GM21360 (cell line): ENCODE measurements at regions not wholly inside any gene's neighbourhood (a gene's known extent, or its start where the extent isn't known, plus 50 kb on each side); places are given as distances from the start of the nearest gene placed in this dataset.
"Not testable (repeated sequence)": the region's sequence is repeated elsewhere in the genome, so short reads cannot be mapped to it uniquely, and the experiment has no call there.

Experiments used
- ATAC-seq: cut with Tn5 transposase; IDR thresholded peaks from one replicate; pipeline ENCODE4 v1.9.1; 2021; ENCODE audit warnings: mild to moderate bottlenecking, moderate library complexity; ENCODE audit not compliant: unreplicated experiment

GRCh38 chr2:33958591-33958990 lies 359.5 kb upstream of the FAM98A start:
- no peak for ATAC-seq

DNA sequence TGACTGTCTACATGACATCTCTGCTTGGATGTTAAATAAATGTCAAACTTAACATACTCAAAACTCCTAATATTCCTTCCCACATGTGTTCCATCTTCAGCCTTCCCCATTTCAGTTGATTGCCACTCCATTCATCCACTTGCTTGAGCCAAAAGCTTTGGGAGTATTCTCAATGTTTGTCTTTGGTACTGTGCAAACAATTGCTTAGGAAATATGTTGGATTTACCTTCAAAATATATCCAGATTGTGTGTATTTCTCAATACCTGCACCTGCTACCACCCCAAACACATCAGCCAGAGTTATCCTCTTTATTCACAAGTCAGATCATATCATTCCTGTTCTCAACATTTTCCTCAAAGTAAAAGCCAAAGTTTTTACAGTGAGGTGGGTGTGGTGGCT lies 350.3 kb upstream of the FAM98A start:
- no peak for ATAC-seq

DNA sequence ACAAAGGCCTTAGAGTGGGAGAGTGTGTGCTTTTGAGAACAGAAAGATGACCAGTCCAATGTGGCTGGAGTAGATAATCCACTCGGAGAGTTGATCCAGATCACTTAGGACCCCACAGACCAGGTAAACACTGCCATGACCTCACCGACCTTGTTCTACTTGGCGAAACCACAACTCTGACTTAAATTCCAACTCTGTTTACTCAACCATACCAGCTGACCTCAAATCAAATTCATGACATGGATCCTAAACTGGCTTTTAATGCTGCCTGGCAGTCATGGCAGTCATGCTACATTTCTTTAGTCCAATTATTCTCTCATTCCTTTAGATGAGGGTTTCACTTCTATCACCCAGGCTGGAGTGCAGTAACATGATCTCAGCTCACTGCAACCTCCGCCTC lies 347.1 kb upstream of the FAM98A start:
- ATAC-seq = no peak

GRCh38 chr2:33933203-33933602 lies 334.1 kb upstream of the FAM98A start:
- ATAC-seq = no peak

DNA sequence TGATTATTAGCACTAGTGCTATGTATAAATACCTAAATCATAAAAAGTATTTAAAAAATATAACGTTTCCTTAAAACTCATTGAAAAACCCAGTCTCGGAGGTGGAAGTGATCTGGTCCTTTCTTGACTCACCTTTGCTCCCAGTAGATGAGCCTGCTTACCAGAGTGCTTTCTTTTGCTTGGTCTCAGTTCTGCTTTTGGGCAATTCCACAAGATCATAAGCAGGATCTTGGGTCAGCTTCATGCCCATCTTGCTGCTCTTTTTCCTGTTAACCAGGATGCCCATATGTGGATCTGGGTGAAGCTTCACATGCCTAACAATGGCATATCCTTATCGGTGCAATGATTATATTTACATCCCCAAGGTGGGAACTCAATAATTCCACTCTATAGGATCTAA lies 332.1 kb upstream of the FAM98A start:
- ATAC-seq = no peak

DNA sequence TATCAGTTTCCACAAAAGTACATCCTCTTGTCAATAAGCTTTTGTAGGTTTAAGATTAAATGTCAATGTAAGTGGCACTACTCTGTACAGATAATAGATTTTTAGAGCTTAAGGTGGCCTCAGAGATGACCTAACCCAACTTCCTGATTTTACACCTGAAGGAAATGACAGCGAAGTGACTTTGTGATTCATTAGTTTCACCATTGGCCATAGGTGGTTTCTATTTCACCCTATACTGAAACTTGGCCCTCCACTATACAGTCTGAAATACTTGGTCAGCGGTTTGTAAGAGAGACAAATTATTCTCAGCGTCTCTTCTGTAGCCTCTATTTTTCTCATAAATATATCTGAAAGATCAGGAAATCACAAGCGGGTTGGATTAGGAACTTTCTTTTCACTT lies 330.4 kb upstream of the FAM98A start:
- peak; percentile 97 for ATAC-seq

DNA sequence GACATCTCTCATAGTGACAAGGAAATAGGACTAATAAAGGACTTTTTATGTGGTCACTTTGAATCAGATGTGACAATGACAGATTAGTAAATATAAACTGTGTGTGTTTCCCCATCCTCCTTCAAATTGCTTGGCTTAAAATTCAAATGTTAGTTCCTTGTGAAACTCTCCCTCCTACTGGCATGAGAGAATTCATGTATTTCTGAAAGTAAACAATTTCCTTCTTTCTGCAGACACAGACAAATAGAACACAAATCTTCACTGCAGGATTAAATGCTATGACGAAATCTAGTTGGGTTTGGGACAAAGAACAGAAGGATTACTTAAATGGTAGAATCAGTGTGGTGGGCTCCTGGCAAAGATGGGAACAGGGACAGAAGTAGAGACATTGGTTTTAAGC lies 328.7 kb upstream of the FAM98A start:
- ATAC-seq = no peak

DNA sequence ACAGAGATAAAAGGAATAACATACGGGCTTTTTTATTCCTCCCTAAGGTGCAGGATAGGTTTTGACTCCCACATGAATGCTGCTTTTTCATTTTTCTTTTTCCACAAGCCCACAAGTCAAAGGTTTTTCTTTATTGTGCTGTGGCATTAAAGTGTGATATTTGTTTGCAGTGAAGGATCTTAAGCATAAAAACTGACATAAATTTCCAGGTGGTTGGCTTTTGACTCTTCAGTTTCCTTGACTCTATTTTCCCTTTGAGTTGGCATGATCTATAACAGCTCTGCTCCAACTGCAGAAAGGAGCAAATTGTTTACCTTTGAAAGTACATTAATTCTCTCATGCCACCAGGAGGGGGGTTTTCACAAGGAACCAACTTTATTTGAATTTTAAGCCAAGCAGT lies 326.2 kb upstream of the FAM98A start:
- ATAC-seq = no peak

- ATAC-seq = no peak
Observed at GRCh38 chr2:33924586-33925169, 325.6 kb upstream of the FAM98A start.

DNA sequence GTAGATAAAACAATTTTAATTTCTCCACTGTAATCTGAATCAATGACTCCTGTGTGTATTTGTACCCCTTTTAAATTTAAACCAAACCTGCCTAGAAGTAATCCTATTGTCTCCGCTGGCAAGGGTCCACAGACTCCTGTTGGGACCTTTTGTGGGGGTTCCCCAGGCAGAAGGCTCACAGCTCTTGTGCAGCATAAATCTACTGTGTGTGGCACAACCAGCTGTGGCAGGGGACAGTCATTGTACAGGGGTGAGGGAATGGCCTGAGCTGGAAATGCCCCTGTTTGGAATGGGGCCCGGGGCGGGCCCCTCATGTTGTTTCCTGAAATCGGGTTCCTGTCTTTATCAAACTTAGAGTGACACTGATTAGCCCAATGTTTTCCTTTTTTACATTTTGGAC lies 318.2 kb upstream of the FAM98A start:
- no peak for ATAC-seq

- ATAC-seq = no peak
Observed at GRCh38 chr2:33913071-33913616, 314.0 kb upstream of the FAM98A start.

DNA sequence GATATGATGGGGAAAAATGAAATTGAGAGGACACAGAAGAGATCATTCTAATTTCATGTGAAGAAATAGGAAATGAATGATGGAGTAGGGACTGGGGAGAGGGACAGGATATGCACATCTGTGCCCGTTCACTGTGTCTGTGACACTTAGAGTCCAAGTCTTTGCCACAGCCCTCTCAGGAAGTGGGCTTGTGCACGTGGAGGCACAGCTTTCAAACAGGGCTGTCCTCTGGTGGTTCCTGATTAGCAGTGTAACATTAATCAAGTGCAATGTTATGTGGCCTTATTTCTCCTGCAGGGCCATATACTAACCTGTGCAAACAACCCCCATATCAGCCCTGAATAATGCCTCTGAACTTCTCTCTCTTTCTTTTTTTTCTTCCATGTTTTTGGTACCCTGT lies 312.2 kb upstream of the FAM98A start:
- ATAC-seq = no peak

DNA sequence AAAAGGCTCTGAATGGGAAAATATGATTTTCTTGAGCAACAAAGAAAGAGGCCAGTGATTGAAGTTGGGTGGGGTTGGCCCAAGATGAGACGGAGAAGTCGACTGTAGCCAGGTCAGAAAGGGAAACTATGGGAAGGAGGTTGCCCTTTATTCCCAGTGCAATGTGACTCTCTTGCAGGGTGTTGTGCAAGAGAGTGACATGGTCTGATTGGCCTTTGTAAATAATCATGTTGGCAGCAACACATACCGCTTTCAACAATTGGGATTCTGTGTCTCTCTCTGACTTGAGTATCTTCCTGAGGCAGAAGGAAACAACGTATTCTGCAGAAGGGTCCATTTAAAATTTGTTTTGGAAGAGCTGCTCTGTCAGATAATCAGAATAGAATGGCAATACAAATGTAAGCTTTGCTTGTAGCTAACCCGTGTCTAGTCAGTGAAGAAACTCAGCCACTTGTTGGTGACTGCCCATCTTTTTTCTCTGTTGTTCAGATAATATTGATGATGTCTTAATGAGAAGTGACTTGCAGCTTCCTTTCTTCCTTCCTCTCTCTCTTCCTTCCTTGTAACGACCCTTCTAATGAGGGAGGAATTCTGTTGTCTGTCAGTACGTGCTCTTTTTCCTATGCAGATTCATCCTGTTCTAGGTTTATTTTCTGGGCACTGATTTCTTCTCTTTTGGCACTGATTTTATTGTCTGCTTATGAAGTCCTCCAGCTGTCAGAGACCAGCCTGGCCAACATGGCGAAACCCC lies 311.0 kb upstream of the FAM98A start:
- ATAC-seq = no peak

GRCh38 chr2:33907866-33908265 lies 308.8 kb upstream of the FAM98A start:
- no peak for ATAC-seq

DNA sequence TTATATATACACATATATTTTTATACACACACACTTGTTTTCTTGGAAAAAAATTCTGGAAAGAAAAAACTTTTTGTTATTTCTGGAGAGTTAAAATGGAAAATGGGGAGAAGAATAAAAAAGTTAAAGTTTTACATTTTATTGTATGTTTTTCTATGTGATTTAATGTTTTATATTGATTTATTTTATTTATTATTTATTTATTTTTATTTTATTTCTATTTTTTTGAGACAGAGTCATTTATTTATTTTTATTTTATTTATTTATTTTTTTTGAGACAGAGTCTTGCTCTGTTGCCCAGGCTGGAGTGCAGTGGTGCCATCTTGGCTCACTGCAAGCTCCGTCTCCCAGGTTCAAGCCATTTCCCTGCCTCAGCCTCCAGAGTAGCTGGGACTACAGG lies 307.0 kb upstream of the FAM98A start:
- not testable (repeated sequence) for ATAC-seq

GRCh38 chr2:33904801-33905200 lies 305.7 kb upstream of the FAM98A start:
- ATAC-seq = no peak

- ATAC-seq = no peak
Observed at GRCh38 chr2:33903701-33904100, 304.6 kb upstream of the FAM98A start.

GRCh38 chr2:33903215-33903614 lies 304.1 kb upstream of the FAM98A start:
- no peak for ATAC-seq

GRCh38 chr2:33900610-33901009 lies 301.5 kb upstream of the FAM98A start:
- ATAC-seq = no peak

- ATAC-seq = no peak
Observed at GRCh38 chr2:33897741-33898140, 298.6 kb upstream of the FAM98A start.

GRCh38 chr2:33893824-33894223 lies 294.7 kb upstream of the FAM98A start:
- no peak for ATAC-seq

- no peak for ATAC-seq
Observed at GRCh38 chr2:33891616-33892015, 292.5 kb upstream of the FAM98A start.

- ATAC-seq = no peak
Observed at GRCh38 chr2:33890686-33891085, 291.6 kb upstream of the FAM98A start.
